Glomerular visceral epithelial cell (primary cell): ENCODE measurements at regions not wholly inside any gene's neighbourhood (a gene's known extent, or its start where the extent isn't known, plus 50 kb on each side); places are given as distances from the start of the nearest gene placed in this dataset.
"Not testable (repeated sequence)": the region's sequence is repeated elsewhere in the genome, so short reads cannot be mapped to it uniquely, and the experiment has no call there.

Source experiments
- DNase-seq: peaks from one replicate; pipeline ENCODE4 v3.0.0-alpha.2; 2016; ENCODE audit errors: extremely low spot score

GRCh38 chr2:175353275-175353674 is 171.8 kb upstream of the ATP5MC3 start:
- DNase-seq: no peak

DNA sequence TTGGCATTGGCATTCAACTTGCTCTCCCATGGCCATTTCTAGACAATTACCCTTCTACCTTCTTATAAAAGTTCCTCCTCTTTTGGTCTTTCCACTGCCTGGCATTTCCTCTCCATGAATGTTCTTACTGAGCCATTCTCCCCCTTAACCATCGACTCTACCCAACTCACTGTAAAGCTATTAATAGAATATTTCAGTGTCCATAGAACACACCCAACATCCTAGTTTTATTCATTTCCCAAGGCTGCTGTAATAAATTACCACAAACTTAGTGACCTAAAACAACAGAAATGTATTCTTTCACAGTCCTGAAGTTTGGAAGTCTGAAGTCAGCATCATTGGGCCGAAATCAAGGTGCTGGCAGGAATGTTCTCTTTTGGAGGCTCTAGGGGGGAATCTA is 170.0 kb upstream of the ATP5MC3 start:
- no peak for DNase-seq

DNA sequence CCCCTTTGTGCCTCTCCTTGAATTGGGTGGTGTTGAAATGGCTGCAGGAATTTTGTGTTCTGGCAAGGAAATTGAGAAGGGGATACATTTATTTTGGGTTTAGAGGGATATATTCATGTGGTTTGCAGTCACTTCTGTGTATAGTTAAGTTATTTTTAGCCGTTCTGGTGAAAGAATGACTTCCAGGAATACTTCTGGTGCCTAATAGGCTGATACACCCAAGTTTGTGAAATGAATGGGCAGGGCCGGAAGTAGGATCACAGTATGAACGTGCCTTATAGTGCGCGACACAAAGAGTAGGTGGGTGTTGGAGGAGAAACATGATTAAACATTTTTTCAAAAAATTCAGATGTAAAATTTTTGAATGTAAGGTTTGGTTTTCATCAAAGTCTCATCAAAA is 168.6 kb upstream of the ATP5MC3 start:
- no peak for DNase-seq

GRCh38 chr2:175342085-175342484 is 160.6 kb upstream of the ATP5MC3 start:
- no peak for DNase-seq

DNA sequence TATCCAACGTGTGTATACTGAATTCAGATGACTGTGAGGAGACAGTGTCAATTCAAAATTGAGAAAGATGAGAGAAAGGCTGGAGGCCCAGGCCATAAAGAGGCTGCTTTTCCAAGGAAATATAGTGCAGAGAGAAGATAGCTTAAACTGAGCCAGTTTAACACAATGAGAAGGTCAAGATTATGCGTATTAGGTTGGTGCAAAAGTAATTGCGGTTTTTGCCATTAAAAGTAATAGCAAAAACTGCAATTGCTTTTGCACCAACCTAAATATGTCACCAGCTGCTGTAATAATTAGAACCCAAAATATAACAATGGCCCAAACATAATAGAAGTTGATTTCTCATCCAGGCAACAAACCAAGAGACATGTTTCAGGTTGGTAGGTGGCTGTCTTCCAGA is 148.7 kb upstream of the ATP5MC3 start:
- no peak for DNase-seq

GRCh38 chr2:175326801-175327200 is 145.3 kb upstream of the ATP5MC3 start:
- DNase-seq: no peak

DNA sequence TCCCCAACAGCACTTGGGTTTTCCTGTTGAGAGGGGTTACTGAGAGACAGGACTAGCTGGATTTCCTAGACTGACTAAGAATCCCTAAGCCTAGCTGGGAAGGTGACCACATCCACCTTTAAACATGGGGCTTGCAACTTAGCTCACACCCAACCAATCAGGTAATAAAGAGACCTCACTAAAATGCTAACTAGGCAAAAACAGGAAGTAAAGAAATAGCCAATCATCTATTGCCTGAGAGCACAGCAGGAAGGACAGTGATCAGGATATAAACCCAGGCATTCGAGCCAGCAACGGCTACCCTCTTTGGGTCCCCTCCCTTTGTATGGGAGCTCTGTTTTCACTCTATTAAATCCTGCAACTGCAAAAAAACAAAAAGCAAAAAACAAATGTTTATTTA is 144.7 kb upstream of the ATP5MC3 start:
- not testable (repeated sequence) for DNase-seq

- no peak for DNase-seq
Observed at GRCh38 chr2:175323162-175323561, 141.7 kb upstream of the ATP5MC3 start.

GRCh38 chr2:175318542-175318941 is 137.0 kb upstream of the ATP5MC3 start:
- no peak for DNase-seq

GRCh38 chr2:175317751-175318150 is 136.2 kb upstream of the ATP5MC3 start:
- no peak for DNase-seq

DNA sequence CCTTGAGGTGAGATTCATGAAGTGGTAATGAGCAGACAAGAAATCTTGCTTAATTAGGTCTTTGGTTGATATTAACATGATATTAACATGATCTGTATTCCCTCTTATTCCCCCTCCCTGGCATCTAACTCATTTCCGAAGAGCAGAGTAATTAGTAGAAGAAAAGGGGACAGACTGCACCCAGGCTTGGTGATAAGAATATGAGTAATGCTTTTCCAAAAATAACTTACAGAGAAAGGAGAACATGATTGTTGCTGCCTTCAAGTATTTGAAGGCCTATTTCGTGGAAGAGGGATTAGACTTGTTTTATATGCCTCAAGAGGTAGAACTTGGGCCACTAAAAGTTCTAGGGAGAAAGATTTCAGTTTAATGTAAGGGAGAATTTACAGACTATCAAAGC is 130.6 kb upstream of the ATP5MC3 start:
- DNase-seq: no peak

DNA sequence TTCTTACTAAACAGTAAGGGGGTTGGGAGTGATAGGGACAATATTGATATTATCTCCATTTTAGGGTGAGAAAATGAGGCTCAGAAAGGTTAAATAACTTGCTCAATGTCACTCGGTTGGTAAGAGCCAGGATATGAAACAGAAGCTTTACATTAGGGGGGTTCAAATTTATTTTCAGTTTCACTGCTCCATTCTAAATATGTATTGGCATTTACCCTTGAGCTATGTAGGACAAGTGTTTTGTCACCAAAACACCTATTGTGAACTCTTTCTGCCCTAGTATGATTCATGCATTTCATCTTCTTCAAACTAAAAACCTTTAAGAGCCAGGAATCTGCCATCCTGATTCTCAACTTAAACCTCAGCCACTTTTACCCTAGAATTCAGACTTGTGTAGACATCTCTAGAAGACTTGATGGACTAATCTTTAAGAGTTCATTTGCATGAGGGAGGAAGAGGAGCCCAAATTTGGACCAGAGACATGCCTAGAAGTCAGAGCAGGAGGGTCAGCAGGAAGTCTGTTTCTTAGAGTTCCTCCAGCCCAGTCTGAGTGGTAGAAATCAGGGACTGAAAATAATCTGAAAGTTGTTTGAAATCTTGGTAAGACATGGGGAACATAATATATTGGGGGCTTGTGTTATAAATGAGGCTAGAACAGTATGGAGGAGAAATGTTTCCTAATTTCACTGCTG is 129.4 kb upstream of the ATP5MC3 start:
- no peak for DNase-seq

DNA sequence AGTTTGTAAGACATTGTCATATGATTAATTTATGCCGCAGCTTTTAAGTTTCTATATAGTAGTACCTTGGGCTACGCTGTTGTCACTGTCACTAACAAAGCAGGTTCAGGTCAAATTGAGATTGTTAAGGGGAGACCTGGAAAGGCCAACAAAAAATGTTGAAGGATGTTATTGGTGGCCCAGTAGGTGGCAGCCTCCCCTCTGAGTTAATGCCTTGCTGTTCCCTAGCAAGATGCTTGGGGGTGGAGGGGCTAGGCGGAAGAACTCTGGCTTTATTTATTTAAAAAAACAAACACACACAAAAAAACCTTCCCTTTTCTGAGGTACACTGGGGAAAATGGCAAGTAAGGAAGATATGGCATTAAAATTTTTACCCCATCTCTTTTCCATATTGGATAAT is 128.3 kb upstream of the ATP5MC3 start:
- peak; percentile 8 for DNase-seq

- DNase-seq: no peak
Observed at GRCh38 chr2:175308005-175308404, 126.5 kb upstream of the ATP5MC3 start.

DNA sequence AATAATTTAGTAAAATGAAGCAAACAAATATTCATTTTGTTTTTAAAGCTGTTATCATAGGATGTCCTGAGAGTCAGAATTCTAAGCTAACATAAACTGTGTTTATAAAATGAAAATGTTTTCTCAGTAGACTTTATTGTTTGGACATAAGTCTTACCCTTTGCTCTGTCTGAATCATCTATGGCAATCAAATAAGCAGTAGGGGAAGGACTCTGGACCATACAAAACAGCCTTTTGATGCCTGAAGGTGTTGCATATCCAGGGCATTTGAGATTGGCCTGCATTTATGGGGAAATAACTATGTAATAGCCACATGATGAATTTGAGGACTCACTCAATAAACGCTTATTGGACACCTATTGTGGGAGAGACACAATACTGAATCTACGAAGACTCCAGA is 123.0 kb upstream of the ATP5MC3 start:
- no peak for DNase-seq

- no peak for DNase-seq
Observed at GRCh38 chr2:175293776-175294175, 112.3 kb upstream of the ATP5MC3 start.

- DNase-seq: no peak
Observed at GRCh38 chr2:175293195-175293594, 111.7 kb upstream of the ATP5MC3 start.

DNA sequence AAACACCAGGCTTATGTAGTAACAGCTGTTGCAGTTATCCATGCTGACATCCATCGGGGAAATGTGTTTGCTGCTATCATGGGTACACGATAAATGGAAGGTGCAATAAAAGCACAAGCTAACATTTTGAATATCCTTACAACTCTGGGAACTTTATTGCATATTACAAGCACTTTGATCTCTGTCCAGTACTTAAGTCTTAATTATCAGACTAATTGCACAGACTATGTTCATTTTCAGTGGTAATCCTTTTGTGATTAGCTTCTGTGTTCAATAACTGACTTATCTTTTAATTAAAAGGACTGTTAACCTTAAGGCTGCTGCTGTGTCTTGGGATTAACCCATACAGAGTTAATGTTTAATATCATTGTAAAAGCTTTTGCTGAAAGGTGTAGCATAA is 101.4 kb upstream of the ATP5MC3 start:
- DNase-seq: no peak

DNA sequence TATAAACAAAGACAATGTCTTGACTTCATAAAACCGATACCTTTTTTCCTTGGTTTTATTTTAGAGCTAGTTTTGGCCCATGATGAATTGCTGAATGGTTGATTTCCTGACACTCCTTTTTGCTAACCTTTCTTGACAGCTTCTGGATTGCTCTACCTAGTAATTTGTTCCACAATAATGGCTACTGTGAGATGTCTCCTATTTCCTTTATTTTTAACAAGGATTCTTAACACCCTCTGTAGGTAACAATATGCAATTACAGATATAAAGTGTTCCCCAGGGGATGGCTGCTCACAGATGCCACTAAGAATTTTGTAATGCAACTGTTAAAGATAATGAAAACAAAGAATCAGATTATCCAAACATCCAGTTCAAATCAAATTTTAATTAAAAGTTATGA is 100.8 kb upstream of the ATP5MC3 start:
- peak; percentile 37 for DNase-seq

DNA sequence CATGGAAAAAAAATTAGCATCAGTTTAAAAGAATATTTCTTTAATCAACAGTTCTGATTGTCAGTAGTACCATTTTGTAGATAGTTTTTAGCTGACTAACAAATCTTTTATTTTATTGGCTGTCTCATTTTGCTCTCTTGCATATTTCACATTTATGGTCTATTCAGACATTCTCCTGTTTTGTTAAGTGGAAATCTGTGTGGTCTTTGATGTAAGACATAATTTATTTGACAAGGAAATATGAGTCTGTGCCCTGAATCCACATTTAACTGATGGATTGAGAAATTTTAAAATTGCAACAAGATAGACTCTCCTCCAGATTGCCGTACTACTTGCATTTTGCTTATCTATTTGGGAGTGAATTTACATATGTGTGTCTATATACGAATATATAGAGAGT is 96.3 kb upstream of the ATP5MC3 start:
- no peak for DNase-seq

- no peak for DNase-seq
Observed at GRCh38 chr2:175275539-175275938, 94.0 kb upstream of the ATP5MC3 start.

GRCh38 chr2:175259164-175259563 is 77.7 kb upstream of the ATP5MC3 start:
- no peak for DNase-seq

GRCh38 chr2:175256806-175257585 is 75.5 kb upstream of the ATP5MC3 start:
- no peak for DNase-seq

GRCh38 chr2:175256391-175256790 is 74.9 kb upstream of the ATP5MC3 start:
- DNase-seq: not testable (repeated sequence)
